IMR-90 (cell line): ENCODE measurements at regions not wholly inside any gene's neighbourhood (a gene's known extent, or its start where the extent isn't known, plus 50 kb on each side); places are given as distances from the start of the nearest gene placed in this dataset.

Experiments used
- CHD1 ChIP-seq: IDR thresholded peaks from 2 replicates; pipeline ENCODE4 v1.6.1; 2012; ENCODE audit warnings: low read depth, low read length, improper control_type of control experiment
- MXI1 ChIP-seq: IDR thresholded peaks from 2 replicates; pipeline ENCODE4 v1.6.1; 2012; ENCODE audit warnings: low read depth, mild to moderate bottlenecking, low read length, moderate library complexity, borderline replicate concordance
- NFE2L2 ChIP-seq: fragments of 150-350 bp; IDR thresholded peaks from 2 replicates; pipeline ENCODE4 v1.6.1; 2016; ENCODE audit warnings: low read depth, mild to moderate bottlenecking, low read length
- POLR2A ChIP-seq: IDR thresholded peaks from 2 replicates; pipeline ENCODE4 v1.6.1; 2012; ENCODE audit warnings: mild to moderate bottlenecking, low read depth, low read length
- RAD21 ChIP-seq: IDR thresholded peaks from 2 replicates; pipeline ENCODE4 v1.6.1; 2012; ENCODE audit warnings: low read length, improper control_type of control experiment
- RCOR1 ChIP-seq: IDR thresholded peaks from 2 replicates; pipeline ENCODE4 v1.6.1; 2012; ENCODE audit warnings: mild to moderate bottlenecking, low read length, improper control_type of control experiment; ENCODE audit not compliant: insufficient replicate concordance
- RFX5 ChIP-seq: IDR thresholded peaks from 2 replicates; pipeline ENCODE4 v1.8.0; 2012; ENCODE audit warnings: low read depth, mild to moderate bottlenecking, low read length, moderate library complexity
- TF ChIP-seq, protein P1 (sequence below): conservative IDR thresholded peaks from 2 replicates; pipeline ENCODE4 v1.5.1; 2012; ENCODE audit warnings: mild to moderate bottlenecking, low read depth, low read length, improper control_type of control experiment
- TF ChIP-seq, protein P2 (sequence below): fragments of 150-350 bp; IDR thresholded peaks from 2 replicates; pipeline ENCODE4 v1.6.1; 2016; ENCODE audit warnings: low read depth, mild to moderate bottlenecking, low read length, moderate library complexity, borderline replicate concordance

DNA sequence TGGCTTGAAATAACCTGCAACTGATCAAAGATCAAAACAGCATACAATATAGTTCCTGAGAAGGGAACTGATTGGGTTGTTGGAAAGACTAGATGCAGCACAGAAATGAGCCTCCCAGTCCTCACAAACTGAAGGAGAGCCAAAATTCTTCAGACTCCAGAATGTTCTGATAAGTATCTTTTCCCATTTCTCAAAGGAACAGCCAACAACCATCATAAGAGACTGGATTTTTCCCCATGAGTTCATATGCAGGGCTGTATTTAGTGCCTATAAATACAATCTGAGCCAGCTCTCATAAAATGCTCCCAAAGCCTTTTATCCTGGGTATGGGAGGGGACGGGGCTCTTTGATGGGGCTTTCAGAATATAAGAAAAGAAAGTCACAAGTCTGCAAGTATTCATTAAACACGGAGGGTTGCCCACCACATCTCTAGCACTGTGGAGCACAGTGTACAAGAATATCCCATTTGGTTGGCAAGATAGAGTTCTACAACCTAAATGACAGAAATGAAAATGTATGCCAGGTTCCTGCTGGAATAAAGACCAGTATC is 50.7 kb upstream of the LYVE1 start:
- TF ChIP-seq MXI1: no peak
- no peak for TF ChIP-seq POLR2A
- TF ChIP-seq RFX5: no peak
- TF ChIP-seq, protein P1, sequence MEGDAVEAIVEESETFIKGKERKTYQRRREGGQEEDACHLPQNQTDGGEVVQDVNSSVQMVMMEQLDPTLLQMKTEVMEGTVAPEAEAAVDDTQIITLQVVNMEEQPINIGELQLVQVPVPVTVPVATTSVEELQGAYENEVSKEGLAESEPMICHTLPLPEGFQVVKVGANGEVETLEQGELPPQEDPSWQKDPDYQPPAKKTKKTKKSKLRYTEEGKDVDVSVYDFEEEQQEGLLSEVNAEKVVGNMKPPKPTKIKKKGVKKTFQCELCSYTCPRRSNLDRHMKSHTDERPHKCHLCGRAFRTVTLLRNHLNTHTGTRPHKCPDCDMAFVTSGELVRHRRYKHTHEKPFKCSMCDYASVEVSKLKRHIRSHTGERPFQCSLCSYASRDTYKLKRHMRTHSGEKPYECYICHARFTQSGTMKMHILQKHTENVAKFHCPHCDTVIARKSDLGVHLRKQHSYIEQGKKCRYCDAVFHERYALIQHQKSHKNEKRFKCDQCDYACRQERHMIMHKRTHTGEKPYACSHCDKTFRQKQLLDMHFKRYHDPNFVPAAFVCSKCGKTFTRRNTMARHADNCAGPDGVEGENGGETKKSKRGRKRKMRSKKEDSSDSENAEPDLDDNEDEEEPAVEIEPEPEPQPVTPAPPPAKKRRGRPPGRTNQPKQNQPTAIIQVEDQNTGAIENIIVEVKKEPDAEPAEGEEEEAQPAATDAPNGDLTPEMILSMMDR: no peak
- no peak for TF ChIP-seq RCOR1
- no peak for TF ChIP-seq NFE2L2
- no peak for TF ChIP-seq RAD21
- TF ChIP-seq, protein P2, sequence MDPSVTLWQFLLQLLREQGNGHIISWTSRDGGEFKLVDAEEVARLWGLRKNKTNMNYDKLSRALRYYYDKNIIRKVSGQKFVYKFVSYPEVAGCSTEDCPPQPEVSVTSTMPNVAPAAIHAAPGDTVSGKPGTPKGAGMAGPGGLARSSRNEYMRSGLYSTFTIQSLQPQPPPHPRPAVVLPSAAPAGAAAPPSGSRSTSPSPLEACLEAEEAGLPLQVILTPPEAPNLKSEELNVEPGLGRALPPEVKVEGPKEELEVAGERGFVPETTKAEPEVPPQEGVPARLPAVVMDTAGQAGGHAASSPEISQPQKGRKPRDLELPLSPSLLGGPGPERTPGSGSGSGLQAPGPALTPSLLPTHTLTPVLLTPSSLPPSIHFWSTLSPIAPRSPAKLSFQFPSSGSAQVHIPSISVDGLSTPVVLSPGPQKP: no peak
- no peak for TF ChIP-seq CHD1
